T follicular helper cell (primary cell): ENCODE measurements at regions not wholly inside any gene's neighbourhood (a gene's known extent, or its start where the extent isn't known, plus 50 kb on each side); places are given as distances from the start of the nearest gene placed in this dataset.

Experiments used
- DNase-seq: peaks from one replicate; pipeline ENCODE4 v3.0.0-alpha.2; 2020; ENCODE audit warnings: low read depth

DNA sequence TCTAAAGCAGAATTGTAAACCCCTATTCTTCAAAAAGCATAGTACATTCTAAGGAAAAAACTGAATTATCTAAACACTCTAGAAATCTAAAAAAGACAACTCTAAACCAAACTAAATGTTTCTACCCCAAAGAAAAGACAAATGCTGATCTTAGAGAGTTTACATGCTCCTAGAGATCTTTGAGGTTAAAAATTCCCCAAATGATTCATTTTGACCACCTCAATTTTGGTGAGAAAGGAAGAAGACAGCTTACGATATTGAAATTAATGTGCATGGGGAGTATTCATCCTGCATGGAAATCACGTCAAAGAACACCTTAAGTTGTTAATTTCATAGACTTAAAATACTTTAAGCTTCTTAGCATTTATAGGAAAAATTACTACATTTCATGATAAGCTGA lies 377.8 kb upstream of the RUNX1 start:
- DNase-seq, result no peak

DNA sequence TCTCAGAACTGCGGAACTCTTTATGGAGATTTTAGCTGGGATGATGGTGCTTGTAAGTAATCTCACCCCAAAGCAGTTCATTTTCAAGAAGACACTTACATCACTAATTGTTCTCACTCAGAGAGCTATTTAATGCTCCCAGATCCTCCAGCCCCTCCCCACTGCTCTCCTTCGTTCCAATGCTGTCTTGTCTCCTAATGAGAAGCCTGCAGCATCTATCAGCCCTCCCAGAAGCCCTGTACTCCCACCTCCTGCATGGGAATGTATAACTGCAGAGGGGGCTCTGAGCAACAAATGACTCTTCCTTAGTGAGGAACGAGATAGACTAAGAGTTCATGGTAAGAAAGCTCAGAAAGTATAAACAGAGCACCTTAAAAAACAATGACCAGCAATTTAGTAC lies 377.4 kb upstream of the RUNX1 start:
- DNase-seq, result no peak

DNA sequence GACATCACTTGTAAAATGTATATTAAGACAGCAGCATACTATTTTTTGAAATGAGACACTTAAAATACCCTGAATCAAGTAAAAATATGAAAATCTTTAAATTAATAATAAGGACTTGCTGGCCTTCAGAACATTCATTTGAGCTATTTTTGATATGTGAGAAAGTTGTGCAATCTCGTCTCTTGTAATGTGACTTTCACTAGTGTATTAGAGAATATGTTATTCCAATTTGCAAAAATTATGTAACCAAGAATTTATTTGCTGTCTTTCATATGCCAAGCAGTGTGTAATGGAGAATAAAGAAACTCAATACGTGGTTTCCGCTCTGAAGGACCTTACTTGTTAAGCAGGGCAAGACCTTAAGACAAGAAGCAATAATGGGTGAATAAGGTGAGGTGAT lies 375.0 kb upstream of the RUNX1 start:
- DNase-seq, result no peak

DNA sequence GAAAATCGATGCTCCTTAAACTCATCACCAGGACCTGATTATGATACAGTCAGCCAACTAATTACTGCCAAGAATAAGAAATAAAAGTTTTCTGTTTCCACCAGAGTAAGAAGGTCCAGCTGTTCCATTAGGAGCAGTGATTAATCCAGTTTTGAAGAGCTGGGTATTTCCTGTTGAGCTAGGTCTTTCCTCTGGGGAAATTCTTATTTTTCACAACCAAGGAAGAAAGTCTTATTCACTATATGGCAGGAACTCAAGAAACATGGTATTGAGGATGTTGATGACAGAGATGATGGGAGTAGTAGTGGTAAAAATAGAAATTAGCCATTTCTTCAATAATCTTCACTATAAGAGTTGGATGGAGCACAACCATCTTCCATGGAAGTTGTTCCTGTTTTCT lies 374.6 kb upstream of the RUNX1 start:
- DNase-seq, result no peak

DNA sequence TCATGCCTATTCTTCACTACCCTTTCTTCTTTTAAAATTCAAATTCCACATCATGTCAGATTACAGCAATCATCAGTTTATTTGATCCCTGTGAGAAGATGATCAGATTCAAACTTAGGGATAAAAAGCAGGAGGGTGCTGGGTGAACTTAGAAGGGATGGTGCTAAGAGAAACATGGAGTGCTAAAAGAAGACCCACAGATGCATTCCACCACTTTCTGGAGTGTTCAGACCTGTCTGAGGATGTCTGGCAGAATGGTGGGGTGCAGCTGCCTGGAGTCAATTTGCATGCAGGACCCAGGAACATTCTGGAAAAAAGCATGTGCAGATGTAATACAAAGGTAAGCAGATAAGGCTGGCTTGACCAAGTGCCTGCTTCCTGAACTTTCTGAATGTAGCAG lies 372.9 kb upstream of the RUNX1 start:
- no peak for DNase-seq

DNA sequence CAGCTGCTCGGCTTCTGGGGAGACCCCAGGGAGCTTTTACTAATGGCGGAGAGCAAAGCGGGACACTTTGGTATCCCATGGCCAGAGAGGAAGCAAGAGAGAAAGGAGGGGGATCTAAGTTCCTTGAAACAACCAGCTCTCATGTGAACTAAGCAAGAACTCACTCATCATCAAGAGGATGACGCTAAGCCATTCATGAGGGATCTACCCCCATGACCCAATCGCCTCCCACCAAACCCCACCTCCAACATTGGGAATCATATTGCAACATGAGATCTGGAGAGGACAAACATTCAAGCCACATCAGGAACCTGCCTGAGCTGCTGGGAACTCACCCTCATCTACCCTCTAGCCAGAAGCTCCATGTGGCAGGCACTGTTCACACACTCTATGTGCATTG lies 372.1 kb upstream of the RUNX1 start:
- no peak for DNase-seq

DNA sequence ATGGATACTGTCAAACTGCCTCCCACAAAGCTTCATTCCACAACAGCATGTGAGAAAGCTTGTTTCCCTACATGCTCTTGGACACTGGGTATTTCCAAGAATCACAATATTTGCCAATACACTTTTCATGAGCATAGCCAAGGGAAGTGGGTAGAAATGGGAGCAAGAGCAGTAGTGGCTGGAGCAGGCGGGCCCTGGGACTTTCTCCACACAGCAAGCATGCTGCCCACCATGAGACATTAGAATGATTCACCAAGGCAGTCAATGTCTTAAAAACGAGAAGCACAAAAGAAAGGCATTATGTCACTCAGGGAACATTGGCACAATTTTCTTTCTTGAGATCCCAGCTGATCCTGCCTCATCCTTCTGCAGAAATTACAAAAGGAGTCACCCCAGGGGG lies 371.6 kb upstream of the RUNX1 start:
- DNase-seq, result no peak

DNA sequence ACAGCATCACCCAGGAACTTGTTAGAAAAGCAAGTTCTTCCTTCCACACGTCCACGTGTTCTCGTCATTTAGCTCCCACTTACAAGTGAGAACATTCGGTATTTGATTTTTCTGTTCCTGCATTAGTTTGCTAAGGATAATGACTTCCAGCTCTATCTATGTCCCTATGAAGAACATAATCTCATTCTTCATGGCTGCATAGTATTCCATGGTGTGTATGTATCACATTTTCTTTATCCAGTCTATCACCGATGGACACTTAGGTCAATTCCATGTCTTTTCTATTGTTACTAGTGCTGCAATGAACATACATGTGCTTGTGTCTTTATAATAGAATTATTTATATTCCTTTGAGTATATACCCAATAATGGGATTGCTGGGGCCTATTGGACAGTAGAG lies 368.7 kb upstream of the RUNX1 start:
- no peak for DNase-seq

DNA sequence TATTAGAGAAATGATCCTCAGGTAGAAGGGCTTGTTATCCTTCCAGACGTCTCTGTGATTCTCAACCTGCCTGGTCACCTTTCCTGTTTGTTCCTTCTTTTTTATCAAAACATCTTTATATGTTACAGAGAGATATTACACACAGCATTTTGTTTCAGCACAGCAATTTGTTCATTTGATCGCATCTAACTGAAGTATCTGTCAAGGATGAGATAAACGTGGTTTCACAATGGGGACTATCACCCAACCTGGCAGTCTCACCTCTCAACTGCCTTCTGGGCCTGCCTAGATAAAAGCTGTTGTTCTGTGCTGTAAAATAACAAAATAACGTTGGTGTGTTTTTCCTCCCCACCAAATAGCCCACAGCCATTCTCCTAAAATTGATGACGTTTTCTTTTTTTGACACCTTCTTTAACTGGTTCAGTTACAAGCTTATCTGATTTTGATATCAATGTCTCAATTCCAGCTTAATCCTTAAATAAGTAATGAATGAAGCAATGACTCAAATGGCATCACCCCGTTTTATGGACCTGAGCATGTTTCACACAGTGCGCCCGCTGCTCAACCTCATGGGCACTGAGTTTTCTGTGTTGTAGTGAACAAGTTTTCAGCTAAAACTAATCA lies 367.9 kb upstream of the RUNX1 start:
- no peak for DNase-seq

DNA sequence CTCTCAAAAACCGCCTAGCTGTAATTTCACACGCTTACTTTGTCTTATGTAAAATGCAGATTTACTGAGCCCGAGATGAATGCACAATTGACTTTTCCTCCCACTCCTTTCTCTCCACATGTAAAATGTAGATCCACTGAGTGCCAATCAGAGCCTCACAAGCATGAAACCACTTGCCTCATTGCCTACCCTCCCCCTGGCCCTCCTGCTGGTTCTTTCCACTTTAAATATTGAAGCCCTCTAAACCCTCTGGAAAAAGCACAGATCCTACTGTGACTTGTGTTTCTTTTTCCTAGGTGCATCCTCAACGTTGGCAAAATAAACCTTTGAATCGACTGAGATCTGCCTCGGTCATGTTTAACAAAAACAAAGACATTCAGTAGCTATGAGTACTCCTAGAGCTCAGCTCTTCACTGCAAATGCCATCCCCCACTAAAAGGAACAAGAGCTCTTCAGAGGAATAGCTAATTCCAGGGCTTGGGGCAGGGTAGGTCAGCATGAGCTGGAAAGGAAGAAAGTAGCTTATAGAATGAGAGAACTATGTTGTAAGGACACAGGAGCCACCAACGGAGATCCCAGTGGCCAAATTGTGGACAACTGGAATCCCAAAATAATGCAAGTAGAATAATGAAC lies 365.5 kb upstream of the RUNX1 start:
- DNase-seq, result no peak

DNA sequence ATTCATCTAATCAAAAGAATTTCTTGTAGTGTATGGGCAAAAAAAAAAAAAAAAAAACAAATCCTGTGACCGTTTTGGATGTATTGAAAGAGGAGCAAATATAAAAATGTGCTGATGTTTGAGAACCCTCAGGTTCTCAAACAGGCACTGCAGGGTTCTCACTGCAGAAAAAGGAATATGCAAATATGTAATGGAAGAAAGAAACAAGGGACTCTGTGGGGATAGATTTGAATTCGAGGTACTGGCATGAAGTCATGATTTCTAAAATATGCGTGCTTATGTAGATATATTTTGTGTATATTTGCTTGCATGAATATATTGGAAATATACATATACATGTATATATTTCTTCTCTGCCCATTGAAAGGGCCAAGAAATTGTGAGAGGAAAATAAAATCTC lies 365.0 kb upstream of the RUNX1 start:
- no peak for DNase-seq

DNA sequence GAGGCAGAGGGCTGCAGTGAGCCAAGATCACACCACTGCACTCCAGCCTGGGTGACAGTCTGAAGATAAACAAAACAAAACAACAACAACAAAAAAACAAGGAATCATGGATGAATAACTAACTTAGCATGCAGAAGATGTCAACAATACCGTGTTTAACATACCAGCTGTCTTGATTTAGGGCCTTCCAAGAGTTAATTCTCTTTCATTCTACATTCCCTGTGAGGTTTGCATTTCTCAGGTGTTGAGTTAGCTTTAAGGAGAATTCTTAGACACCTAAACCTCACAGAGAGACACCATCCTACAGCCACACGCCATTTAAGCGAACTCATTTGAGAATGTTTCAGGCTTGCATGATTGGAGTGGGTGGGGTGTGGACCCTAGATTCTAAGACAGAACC lies 363.1 kb upstream of the RUNX1 start:
- no peak for DNase-seq

DNA sequence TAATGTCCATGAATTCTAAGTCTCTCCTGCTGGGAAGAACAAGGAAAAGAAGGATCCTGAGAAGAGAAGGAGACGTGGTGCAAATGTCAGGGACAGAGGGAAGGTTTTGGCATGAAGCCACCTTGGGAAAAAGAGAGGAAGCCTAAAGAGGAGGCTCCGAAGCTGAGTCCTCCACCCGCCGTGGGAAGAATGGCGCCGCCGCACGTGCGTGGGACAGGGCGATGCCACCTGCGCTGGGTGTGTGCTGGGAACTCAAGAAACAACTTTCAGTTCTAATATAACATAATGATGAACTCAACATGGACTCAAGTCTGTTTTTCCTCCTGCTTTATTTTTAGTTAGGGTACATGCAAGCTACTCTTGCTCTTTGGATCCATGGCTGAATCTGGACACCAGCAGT lies 362.3 kb upstream of the RUNX1 start:
- no peak for DNase-seq

DNA sequence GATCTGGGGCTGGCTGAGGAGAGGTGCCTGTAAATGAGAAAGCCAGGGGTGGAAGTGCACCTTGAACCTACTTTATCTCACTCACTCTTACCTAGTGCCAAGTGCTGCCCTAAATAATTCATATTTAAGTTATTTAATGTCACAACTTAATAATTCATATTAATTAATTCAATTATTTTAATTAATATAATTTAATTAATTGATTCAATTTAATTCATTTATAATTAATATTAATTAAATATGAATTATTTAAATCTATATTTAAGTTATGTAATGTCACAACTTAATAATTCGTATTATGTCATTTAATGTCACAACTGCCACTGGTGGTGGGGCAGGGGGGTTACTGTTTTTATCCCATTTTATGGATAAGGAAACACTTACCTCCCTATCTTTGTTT lies 361.6 kb upstream of the RUNX1 start:
- DNase-seq, result no peak

DNA sequence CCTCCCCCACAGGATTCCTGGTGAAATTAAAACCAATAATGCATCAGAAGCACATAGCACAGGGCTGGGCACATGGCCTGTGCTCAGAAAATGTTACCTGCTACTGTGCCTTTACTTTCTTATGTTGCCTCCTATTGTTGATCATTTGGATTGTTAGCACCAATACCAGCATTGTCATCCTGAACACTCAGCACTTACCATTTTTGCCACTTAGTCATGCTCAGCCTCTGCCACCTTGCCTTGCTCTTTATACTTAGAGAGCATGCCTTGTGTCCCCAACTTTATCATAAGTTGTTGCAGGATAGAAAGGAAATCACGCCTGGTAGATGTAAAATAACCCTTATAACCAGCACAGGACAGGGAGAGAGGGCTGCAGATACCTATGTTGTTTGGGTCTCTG lies 361.0 kb upstream of the RUNX1 start:
- DNase-seq, result no peak

DNA sequence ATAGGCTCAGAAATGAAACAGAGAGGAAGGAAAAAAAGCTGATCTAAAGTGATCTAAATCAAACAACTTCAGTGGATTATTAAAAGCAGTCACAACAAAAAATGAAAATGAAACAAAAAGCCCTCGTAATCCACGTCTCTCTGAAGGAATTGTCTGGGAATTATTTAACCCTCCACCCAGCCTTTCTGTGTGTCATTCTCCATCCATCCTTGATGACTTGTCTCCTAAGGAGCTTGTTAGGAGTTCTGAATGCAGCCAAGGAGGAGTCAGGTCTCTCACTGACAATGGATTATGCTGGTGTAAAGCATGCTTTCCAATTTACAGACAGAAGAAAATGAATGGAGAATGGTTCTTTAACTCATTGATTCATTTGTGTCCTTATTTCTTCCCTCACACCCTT lies 359.3 kb upstream of the RUNX1 start:
- no peak for DNase-seq

DNA sequence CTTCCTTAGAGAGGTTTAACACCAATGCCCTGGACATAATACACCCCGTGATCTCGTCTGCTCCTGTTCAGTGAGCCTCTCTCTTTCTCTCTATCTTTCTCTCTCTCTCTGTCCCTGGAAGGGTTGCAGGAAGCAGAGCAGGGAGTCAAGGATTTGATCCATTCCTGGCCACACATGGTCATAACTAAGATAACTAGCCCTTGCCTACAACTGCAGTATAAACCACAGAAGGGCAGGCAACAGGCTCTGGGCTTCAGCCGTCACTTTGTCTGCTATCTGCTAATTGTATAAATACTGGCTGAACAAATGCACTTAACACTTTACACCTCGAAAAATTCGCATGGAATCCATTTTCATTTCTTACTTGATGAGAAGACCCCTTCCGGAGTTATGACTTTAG lies 357.5 kb upstream of the RUNX1 start:
- no peak for DNase-seq

DNA sequence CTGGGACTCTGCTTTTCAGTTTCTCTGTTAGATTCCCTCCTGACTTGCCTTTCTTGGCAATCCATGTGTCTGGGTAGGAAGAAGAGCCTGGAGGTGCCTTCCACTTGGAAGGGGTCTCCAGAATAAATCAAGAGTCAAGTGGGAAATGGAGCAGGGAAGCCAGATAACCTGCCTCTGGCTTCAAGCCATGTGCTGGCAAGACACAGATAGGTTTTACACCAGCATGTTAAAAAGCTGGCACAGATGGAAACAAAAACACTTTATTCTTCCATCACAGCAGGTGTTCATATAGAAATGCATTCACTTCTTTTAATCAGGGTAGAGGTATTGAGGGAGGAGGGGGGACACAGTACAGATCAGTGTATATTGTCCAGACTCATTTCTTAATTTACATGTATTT lies 356.9 kb upstream of the RUNX1 start:
- DNase-seq, result no peak

DNA sequence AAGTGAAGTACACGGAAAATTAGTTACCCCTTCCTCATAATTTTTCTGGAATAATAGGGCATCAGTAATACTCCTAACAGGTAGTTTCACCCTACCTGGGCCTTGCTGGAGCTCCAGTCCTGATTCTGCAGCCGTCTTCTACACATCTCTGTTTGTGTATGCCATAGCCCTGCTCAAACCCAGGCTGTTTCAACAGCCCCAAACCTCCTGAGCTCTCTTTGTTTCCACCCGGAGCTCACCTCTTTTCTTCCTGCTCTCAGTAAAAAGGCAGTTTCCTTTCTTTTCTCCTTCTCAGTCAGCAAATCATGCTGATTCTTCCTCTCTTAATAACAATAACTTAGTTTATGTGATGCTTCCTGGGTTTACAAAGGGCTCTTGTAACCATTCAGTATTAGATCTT lies 355.1 kb upstream of the RUNX1 start:
- DNase-seq, result no peak

DNA sequence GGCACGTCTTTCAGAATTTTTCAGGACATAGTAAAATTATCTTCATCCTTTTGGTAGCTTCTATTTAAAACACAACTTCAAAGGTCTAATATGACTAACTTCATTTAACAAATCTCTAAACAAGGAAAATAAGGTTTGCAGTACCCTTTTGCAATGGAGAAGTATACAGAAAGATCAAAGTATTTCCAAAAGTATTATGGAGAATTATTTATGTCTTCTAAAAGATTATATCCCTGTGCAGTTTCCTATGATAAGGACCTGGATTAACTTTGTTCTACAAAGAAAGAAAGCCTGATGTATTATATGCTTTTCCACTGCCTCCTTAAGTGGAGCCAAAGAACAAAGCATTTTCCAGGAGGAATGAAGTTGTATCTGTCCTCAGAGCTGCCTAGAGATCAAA lies 353.0 kb upstream of the RUNX1 start:
- DNase-seq, result no peak

DNA sequence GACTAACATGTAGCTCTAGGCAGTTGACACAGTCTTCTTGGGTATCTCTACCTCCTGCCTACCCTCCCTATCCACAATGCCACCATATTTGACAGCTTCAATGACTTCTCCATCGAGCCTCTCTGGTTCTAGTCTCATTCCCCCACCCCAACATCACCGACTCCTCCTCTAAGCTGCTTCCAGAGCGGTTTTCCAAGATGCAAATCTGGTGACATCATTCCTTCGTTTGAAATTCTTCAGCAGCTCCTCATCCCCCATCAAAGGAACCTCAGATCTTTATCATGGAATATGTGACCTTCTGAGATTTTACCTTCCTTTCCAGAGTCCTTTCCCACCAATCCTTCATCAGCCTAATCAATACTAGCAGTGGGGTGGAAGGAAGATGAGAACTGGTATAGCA lies 352.4 kb upstream of the RUNX1 start:
- no peak for DNase-seq

DNA sequence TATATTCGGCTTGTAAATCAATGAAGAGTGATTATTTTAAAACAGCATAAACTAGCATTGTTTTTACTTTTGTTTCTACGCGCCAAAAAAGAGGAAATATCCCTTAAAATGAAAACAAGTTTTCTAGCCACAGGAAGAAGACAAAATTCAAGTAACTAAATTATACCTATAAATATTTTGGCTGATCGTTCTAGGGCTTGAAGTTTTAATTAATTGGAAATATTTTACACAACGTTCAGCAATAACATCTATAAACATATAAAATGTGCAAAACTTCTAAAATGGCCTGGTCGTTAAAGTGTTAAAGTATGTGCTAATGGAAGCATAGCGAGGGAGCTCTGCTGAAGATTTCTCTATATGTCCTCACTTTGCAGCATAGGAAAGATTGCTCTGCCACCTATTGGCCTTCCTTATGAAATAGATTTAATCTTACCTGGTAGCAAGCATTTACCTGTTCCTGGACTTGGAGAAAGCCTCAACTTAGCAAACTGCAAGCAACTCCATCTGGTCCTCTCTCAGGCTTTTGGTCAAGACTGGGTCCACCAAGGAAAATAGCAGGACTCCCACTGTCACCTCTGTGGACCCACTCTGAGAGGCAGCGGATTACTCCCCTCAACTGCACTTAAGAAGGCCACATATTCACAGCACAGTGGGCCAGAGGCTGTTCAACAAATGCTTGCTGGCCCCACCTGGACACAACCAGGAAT lies 351.3 kb upstream of the RUNX1 start:
- peak; percentile 8 for DNase-seq

DNA sequence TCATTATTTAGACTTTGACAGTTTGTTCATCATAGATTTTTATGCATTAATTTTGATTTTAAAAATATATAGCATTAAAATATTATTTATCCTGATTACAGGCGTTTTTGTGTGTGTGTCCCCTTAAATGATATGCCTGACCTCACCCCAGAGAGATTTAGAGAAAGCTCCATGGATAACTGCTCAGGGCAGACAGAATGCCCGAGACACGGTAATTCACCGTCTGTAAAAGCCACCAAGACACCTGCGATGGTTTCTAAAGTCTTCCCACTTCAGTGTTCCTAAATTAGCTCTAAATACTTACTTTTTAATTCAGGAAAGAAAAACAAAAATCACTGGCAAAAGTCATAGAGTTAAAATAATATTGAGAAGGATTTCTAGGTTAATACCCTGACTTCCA lies 350.6 kb upstream of the RUNX1 start:
- DNase-seq, result no peak

DNA sequence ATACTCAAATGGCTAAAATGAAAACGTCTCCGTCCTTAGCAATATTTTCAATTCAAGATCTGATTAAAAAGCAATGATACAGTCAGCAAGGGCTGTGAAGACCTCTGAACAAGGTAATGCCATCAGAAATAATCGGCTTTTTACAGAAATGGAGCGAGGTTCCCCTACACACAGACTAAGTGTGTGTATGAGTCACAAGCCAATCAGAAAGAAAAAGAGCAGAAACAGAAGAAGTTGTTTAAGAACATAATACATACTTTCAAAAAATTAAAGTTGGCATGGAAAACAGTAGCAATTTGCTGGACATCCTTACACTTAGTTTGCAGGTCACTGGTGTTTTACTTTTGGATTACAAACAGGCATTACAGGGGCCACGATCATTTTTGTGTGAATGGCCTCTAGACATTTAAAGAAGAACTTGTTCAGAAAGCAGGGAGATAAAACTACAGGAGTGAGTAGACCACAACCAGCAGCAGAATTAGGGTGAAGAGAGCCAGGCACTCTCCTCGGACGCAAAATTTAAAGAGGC lies 350.0 kb upstream of the RUNX1 start:
- DNase-seq, result no peak
